ENCODE measurements at regions not wholly inside any gene's neighbourhood (a gene's known extent, or its start where the extent isn't known, plus 50 kb on each side); places are given as distances from the start of the nearest gene placed in this dataset.

DNA sequence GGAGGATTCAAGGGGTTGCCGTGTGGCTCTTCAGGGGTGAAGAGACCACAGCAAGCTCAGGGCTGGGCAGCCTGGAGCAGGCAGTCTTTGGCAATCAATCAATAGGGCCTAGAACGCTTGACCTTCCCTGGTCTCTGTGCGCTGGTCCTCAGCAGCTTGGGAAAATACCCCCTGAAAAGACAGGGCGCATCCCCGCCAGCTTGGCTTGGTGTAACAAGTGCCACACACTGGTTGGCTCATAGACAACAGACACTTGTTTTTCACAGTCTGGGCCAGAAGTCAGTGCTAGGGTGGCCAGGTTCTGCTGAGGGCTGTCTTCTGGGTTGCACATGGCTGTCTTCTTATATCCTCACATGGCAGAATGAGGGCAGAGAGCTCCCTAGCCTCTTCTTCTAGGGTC, 141.1 kb downstream of the HSD17B3 start:
- H3K27ac ChIP-seq (ENCODE audit: low read length) = no peak overlapping the region
- H3K79me2 ChIP-seq (ENCODE audit: insufficient read depth, low read length) = no peaks in the 10 kb centered on the region
- no peaks in the 10 kb centered on the region; the same call in 1 of the 2 replicates for H3K4me1 ChIP-seq (ENCODE audit: insufficient read depth, low read length)
- no peak overlapping the region for H3K4me3 ChIP-seq (ENCODE audit: low read depth in 1 of 2, low read length in 2 of 2)
- no peaks in the 10 kb centered on the region for H4K20me1 ChIP-seq (ENCODE audit: insufficient read depth, low read length)
- no peak overlapping the region for H3K4me2 ChIP-seq (ENCODE audit: insufficient read depth, low read length)
- TF ChIP-seq, protein P1, sequence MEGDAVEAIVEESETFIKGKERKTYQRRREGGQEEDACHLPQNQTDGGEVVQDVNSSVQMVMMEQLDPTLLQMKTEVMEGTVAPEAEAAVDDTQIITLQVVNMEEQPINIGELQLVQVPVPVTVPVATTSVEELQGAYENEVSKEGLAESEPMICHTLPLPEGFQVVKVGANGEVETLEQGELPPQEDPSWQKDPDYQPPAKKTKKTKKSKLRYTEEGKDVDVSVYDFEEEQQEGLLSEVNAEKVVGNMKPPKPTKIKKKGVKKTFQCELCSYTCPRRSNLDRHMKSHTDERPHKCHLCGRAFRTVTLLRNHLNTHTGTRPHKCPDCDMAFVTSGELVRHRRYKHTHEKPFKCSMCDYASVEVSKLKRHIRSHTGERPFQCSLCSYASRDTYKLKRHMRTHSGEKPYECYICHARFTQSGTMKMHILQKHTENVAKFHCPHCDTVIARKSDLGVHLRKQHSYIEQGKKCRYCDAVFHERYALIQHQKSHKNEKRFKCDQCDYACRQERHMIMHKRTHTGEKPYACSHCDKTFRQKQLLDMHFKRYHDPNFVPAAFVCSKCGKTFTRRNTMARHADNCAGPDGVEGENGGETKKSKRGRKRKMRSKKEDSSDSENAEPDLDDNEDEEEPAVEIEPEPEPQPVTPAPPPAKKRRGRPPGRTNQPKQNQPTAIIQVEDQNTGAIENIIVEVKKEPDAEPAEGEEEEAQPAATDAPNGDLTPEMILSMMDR (IDR thresholded peaks at IDR 0.05; ENCODE audit: borderline replicate concordance, extremely low read depth, low read length, poor library complexity, severe bottlenecking) = no peak
- no peak for TF ChIP-seq EZH2 (IDR thresholded peaks at IDR 0.05; ENCODE audit: borderline replicate concordance, low read depth, low read length, severe bottlenecking)
- no peak overlapping the region for H3K9ac ChIP-seq (ENCODE audit: low read depth, low read length)
- peaks cover 3% of the 10 kb centered on the region for H3K27me3 ChIP-seq (ENCODE audit: insufficient read depth, low read length, poor library complexity)
- no peak overlapping the region for H2AFZ ChIP-seq (ENCODE audit: low read depth, low read length)
- DNase-seq (no peak), ATAC-seq (ENCODE audit: insufficient read depth, low read depth) (no peak)
- H3K36me3 ChIP-seq (ENCODE audit: insufficient read depth, low read length) = no peaks in the 10 kb centered on the region
- no peaks in the 10 kb centered on the region for H3K9me3 ChIP-seq (ENCODE audit: insufficient read depth, low read length, severe bottlenecking)

DNA sequence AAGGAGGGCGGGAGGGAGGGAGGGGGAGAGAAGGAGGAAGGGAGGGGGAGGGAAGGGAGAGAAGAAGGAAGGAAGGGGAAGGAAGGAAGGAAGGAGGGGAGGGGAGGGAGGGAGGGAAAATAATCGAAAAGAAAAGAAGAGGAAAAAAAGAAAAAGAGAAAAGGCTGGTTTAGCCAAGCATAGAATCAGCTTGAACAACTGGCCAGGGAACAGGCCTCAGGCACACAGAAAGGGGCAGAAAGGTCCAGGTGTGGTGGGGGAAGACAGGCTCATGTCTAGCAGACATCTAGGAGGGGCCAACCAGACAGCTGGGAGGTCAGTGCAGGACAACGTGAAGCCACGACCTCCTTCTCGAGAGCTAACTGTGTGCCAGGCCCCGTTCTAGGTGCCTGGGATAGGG, 141.8 kb downstream of the HSD17B3 start:
- DNase-seq = no peak
- Histone ChIP-seq H3K9me3 (ENCODE audit: insufficient read depth, low read length, severe bottlenecking) (no peaks in the 10 kb centered on the region), H4K20me1 (ENCODE audit: insufficient read depth, low read length) (no peaks in the 10 kb centered on the region), H3K4me1 (ENCODE audit: insufficient read depth, low read length) (no peaks in the 10 kb centered on the region; the same call in 1 of the 2 replicates), H3K27me3 (ENCODE audit: insufficient read depth, low read length, poor library complexity) (peaks cover 3% of the 10 kb centered on the region), H3K9ac (ENCODE audit: low read depth, low read length) (no peak overlapping the region), H3K4me3 (ENCODE audit: low read depth in 1 of 2, low read length in 2 of 2) (no peak overlapping the region), H3K79me2 (ENCODE audit: insufficient read depth, low read length) (no peaks in the 10 kb centered on the region), H3K4me2 (ENCODE audit: insufficient read depth, low read length) (no peak overlapping the region), H3K27ac (ENCODE audit: low read length) (no peak overlapping the region), H2AFZ (ENCODE audit: low read depth, low read length) (no peak overlapping the region), H3K36me3 (ENCODE audit: insufficient read depth, low read length) (no peaks in the 10 kb centered on the region)
- TF ChIP-seq EZH2 (IDR thresholded peaks at IDR 0.05; ENCODE audit: borderline replicate concordance, low read depth, low read length, severe bottlenecking) = no peak
- no peak for ATAC-seq (ENCODE audit: insufficient read depth, low read depth)

DNA sequence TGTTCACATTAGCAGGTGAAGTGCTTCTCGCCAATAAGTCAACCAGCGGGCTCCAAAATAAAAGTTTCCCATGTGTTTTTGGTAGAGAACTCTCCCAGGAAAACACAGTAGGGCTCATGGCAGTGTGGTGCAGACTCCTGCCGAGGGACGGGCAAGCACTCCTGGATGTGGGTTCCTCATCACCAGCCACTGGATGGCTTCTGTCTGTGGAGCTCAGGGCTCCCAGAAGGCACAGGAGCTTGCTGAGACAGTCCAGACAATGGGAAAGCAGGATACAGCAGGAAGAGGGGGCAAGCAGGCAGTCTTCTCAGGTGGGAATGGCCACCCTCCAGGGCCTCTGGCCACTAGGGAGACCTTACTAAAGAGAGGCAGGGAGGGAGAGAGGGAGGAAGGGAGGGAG, 142.4 kb downstream of the HSD17B3 start:
- H3K4me1 ChIP-seq (ENCODE audit: insufficient read depth, low read length) = no peaks in the 10 kb centered on the region; the same call in 1 of the 2 replicates
- H3K27me3 ChIP-seq (ENCODE audit: insufficient read depth, low read length, poor library complexity) = peaks cover 3% of the 10 kb centered on the region
- no peak for TF ChIP-seq EZH2 (IDR thresholded peaks at IDR 0.05; ENCODE audit: borderline replicate concordance, low read depth, low read length, severe bottlenecking)
- TF ChIP-seq, protein P1 (IDR thresholded peaks at IDR 0.05; ENCODE audit: borderline replicate concordance, extremely low read depth, low read length, poor library complexity, severe bottlenecking) = no peak
- H3K4me3 ChIP-seq (ENCODE audit: low read depth in 1 of 2, low read length in 2 of 2) = no peak overlapping the region
- H3K4me2 ChIP-seq (ENCODE audit: insufficient read depth, low read length) = no peak overlapping the region
- DNase-seq (no peak), ATAC-seq (ENCODE audit: insufficient read depth, low read depth) (no peak)
- H3K9ac ChIP-seq (ENCODE audit: low read depth, low read length) = no peak overlapping the region
- H3K36me3 ChIP-seq (ENCODE audit: insufficient read depth, low read length) = no peaks in the 10 kb centered on the region
- no peaks in the 10 kb centered on the region for H3K79me2 ChIP-seq (ENCODE audit: insufficient read depth, low read length)
- H4K20me1 ChIP-seq (ENCODE audit: insufficient read depth, low read length) = no peaks in the 10 kb centered on the region
- no peaks in the 10 kb centered on the region for H3K9me3 ChIP-seq (ENCODE audit: insufficient read depth, low read length, severe bottlenecking)
- H3K27ac ChIP-seq (ENCODE audit: low read length) = no peak overlapping the region
- no peak overlapping the region for H2AFZ ChIP-seq (ENCODE audit: low read depth, low read length)

DNA sequence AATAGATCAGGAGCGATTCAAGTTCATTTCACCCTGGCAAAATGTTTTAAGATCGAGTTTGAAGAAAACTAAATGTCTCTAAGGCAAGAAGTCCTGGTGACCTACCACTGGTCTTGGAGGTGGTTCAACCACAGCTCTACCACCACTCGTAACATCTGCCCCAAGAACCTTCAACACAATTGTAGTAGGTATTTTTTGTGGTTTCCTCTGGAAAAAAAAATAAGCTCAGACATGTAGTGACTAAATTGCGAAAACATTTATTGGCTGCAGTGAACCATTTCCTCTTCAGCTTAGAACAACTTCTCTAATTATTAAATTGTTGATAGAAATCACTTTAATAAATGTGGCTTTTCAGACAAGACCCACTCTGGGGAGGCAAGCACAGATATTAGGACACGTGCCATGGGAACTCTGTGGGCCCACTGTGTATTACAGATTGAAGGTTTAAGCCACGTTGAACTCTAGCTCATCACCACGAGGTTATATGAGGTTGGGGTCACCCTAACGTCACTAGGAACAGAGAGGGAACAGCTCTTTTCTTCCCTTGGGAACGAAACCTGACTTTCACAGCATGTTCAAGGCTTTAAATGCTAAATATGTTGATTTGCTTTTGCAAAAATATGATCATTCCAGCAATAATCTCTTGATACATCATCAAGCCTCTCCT, 142.9 kb downstream of the HSD17B3 start:
- H3K27ac ChIP-seq (ENCODE audit: low read length) = no peak overlapping the region
- H3K27me3 ChIP-seq (ENCODE audit: insufficient read depth, low read length, poor library complexity) = peaks cover 3% of the 10 kb centered on the region
- no peaks in the 10 kb centered on the region for H3K9me3 ChIP-seq (ENCODE audit: insufficient read depth, low read length, severe bottlenecking)
- TF ChIP-seq, protein P1 (IDR thresholded peaks at IDR 0.05; ENCODE audit: borderline replicate concordance, extremely low read depth, low read length, poor library complexity, severe bottlenecking) = no peak
- TF ChIP-seq EZH2 (IDR thresholded peaks at IDR 0.05; ENCODE audit: borderline replicate concordance, low read depth, low read length, severe bottlenecking) = no peak
- H2AFZ ChIP-seq (ENCODE audit: low read depth, low read length) = no peak overlapping the region
- H3K4me3 ChIP-seq (ENCODE audit: low read depth in 1 of 2, low read length in 2 of 2) = no peak overlapping the region
- ATAC-seq (ENCODE audit: insufficient read depth, low read depth) (no peak), DNase-seq (no peak)
- no peak overlapping the region for H3K4me2 ChIP-seq (ENCODE audit: insufficient read depth, low read length)
- H3K79me2 ChIP-seq (ENCODE audit: insufficient read depth, low read length) = no peaks in the 10 kb centered on the region
- H4K20me1 ChIP-seq (ENCODE audit: insufficient read depth, low read length) = no peaks in the 10 kb centered on the region
- no peaks in the 10 kb centered on the region for H3K36me3 ChIP-seq (ENCODE audit: insufficient read depth, low read length)
- no peaks in the 10 kb centered on the region; the same call in 1 of the 2 replicates for H3K4me1 ChIP-seq (ENCODE audit: insufficient read depth, low read length)
- no peak overlapping the region for H3K9ac ChIP-seq (ENCODE audit: low read depth, low read length)

All from DND-41 (cell line).